ENCODE measurements at regions not wholly inside any gene's neighbourhood (a gene's known extent, or its start where the extent isn't known, plus 50 kb on each side); places are given as distances from the start of the nearest gene placed in this dataset.

- intact Hi-C loops (cut with micrococcal nuclease) = no loop called here
- H3F3A ChIP-seq (ENCODE audit: low read length, unreplicated experiment) = no peaks in the 10 kb centered on the region
- H4K20me1 ChIP-seq (ENCODE audit: low read length) = no peaks in the 10 kb centered on the region
- H3K9ac ChIP-seq (ENCODE audit: low read length) = no peak overlapping the region
- no peak overlapping the region for H3K4me2 ChIP-seq (ENCODE audit: low read length)
- TF ChIP-seq, protein P1, sequence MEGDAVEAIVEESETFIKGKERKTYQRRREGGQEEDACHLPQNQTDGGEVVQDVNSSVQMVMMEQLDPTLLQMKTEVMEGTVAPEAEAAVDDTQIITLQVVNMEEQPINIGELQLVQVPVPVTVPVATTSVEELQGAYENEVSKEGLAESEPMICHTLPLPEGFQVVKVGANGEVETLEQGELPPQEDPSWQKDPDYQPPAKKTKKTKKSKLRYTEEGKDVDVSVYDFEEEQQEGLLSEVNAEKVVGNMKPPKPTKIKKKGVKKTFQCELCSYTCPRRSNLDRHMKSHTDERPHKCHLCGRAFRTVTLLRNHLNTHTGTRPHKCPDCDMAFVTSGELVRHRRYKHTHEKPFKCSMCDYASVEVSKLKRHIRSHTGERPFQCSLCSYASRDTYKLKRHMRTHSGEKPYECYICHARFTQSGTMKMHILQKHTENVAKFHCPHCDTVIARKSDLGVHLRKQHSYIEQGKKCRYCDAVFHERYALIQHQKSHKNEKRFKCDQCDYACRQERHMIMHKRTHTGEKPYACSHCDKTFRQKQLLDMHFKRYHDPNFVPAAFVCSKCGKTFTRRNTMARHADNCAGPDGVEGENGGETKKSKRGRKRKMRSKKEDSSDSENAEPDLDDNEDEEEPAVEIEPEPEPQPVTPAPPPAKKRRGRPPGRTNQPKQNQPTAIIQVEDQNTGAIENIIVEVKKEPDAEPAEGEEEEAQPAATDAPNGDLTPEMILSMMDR (conservative IDR thresholded peaks at IDR 0.05; ENCODE audit: low read depth, low read length) = no peak
- TF ChIP-seq EZH2 (IDR thresholded peaks at IDR 0.05; ENCODE audit: low read length, unreplicated experiment) = no peak
- BruUV-seq (replicated peaks) = no TSS peak
- DNase-seq (no peak), ATAC-seq (no peak)
- H3K4me3 ChIP-seq (ENCODE audit: low read length) = no peak overlapping the region
- ChIA-PET POLR2A (ENCODE audit: unreplicated experiment) (no interaction called here), CTCF (no interaction called here)
- H3K79me2 ChIP-seq (ENCODE audit: low read length) = no peaks in the 10 kb centered on the region
- H3K27ac ChIP-seq (ENCODE audit: low read length) = no peak overlapping the region
- H2AFZ ChIP-seq (ENCODE audit: low read length) = no peak overlapping the region
- no peaks in the 10 kb centered on the region for H3K27me3 ChIP-seq (ENCODE audit: low read length)
- no peaks in the 10 kb centered on the region for H3K36me3 ChIP-seq (ENCODE audit: low read depth, low read length)
- no peaks in the 10 kb centered on the region for H3K9me3 ChIP-seq (ENCODE audit: low read length)
- H3K9me2 ChIP-seq (replicated peaks; ENCODE audit: low read length) = no peaks in the 10 kb centered on the region
- no peaks in the 10 kb centered on the region for H3K4me1 ChIP-seq (ENCODE audit: insufficient read depth, low read length)
Measured at GRCh38 chr2:125169764-125170146, 1144.7 kb downstream of the CNTNAP5 start.

DNA sequence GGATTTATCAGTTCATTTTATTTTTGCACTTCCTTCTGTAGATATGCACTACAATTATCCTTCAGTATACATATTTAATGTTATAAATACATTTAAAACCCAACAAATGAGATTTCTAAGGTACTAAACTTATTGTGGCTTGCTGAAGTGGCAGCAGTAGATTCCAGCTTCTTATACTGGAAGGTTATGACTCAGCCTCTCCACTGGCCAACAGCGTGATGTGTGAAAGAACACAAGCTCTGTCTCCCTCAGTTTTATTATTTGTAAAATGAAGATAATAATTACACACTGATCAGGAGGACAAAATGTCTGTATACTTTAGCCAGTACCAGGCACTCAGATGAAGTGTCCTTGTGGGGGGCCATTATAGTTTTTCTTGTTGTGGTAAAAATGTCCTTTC, 1147.1 kb downstream of the CNTNAP5 start:
- Histone ChIP-seq H4K20me1 (ENCODE audit: low read length) (no peaks in the 10 kb centered on the region), H3K4me3 (ENCODE audit: low read length) (no peak overlapping the region), H3K4me2 (ENCODE audit: low read length) (no peak overlapping the region), H3K27ac (ENCODE audit: low read length) (no peak overlapping the region), H3K9me2 (replicated peaks; ENCODE audit: low read length) (no peaks in the 10 kb centered on the region), H2AFZ (ENCODE audit: low read length) (no peak overlapping the region), H3K79me2 (ENCODE audit: low read length) (no peaks in the 10 kb centered on the region), H3F3A (ENCODE audit: low read length, unreplicated experiment) (no peaks in the 10 kb centered on the region), H3K27me3 (ENCODE audit: low read length) (no peaks in the 10 kb centered on the region), H3K36me3 (ENCODE audit: low read depth, low read length) (no peaks in the 10 kb centered on the region), H3K9me3 (ENCODE audit: low read length) (0 out of 2 replicates have a peak, but pooled peaks cover under 1% of the 10 kb centered on the region), H3K4me1 (ENCODE audit: insufficient read depth, low read length) (no peaks in the 10 kb centered on the region), H3K9ac (ENCODE audit: low read length) (no peak overlapping the region)
- TF ChIP-seq EZH2phosphoT487 (IDR thresholded peaks at IDR 0.05; ENCODE audit: borderline replicate concordance, low read length) = no peak
- TF ChIP-seq, protein P1 (conservative IDR thresholded peaks at IDR 0.05; ENCODE audit: low read depth, low read length) = no peak
- TF ChIP-seq EZH2 (IDR thresholded peaks at IDR 0.05; ENCODE audit: low read length, unreplicated experiment) = no peak
- ATAC-seq (no peak), DNase-seq (no peak)
- no TSS peak for BruUV-seq (replicated peaks)
- ChIA-PET CTCF (no interaction called here), POLR2A (ENCODE audit: unreplicated experiment) (no interaction called here)
- intact Hi-C loops (cut with micrococcal nuclease) = no loop called here

GRCh38 chr2:125175415-125175814, 1150.3 kb downstream of the CNTNAP5 start:
- no peak overlapping the region for H3K27ac ChIP-seq (ENCODE audit: low read length)
- POLR2A ChIA-PET (ENCODE audit: unreplicated experiment) = no interaction called here
- no peaks in the 10 kb centered on the region for H4K20me1 ChIP-seq (ENCODE audit: low read length)
- H3K9me2 ChIP-seq (replicated peaks; ENCODE audit: low read length) = no peaks in the 10 kb centered on the region
- H3K9ac ChIP-seq (ENCODE audit: low read length) = no peak overlapping the region
- intact Hi-C loops (cut with micrococcal nuclease) = no loop called here
- H3K27me3 ChIP-seq (ENCODE audit: low read length) = no peaks in the 10 kb centered on the region
- TF ChIP-seq EZH2phosphoT487 (IDR thresholded peaks at IDR 0.05; ENCODE audit: borderline replicate concordance, low read length) = no peak
- TF ChIP-seq EZH2 (IDR thresholded peaks at IDR 0.05; ENCODE audit: low read length, unreplicated experiment) = no peak
- TF ChIP-seq, protein P1 (conservative IDR thresholded peaks at IDR 0.05; ENCODE audit: low read depth, low read length) = no peak
- no peaks in the 10 kb centered on the region for H3F3A ChIP-seq (ENCODE audit: low read length, unreplicated experiment)
- DNase-seq = no peak
- CTCF ChIA-PET = no interaction called here
- BruUV-seq (replicated peaks) = no TSS peak
- ATAC-seq = no peak
- no peaks in the 10 kb centered on the region for H3K36me3 ChIP-seq (ENCODE audit: low read depth, low read length)
- H3K9me3 ChIP-seq (ENCODE audit: low read length) = 0 out of 2 replicates have a peak, but pooled peaks cover 5% of the 10 kb centered on the region
- no peak overlapping the region for H3K4me2 ChIP-seq (ENCODE audit: low read length)
- H3K4me3 ChIP-seq (ENCODE audit: low read length) = no peak overlapping the region
- no peaks in the 10 kb centered on the region for H3K4me1 ChIP-seq (ENCODE audit: insufficient read depth, low read length)
- H3K79me2 ChIP-seq (ENCODE audit: low read length) = no peaks in the 10 kb centered on the region
- no peak overlapping the region for H2AFZ ChIP-seq (ENCODE audit: low read length)
